GM18502 (cell line): ENCODE measurements at regions not wholly inside any gene's neighbourhood (a gene's known extent, or its start where the extent isn't known, plus 50 kb on each side); places are given as distances from the start of the nearest gene placed in this dataset.
A peak's percentile ranks its signal among the peaks of the same experiment; 100 is the strongest.
"Not testable (repeated sequence)": the region's sequence is repeated elsewhere in the genome, so short reads cannot be mapped to it uniquely, and the experiment has no call there.

Experiments
- ATAC-seq: cut with Tn5 transposase; IDR thresholded peaks from one replicate; pipeline ENCODE4 v1.9.1; 2021; ENCODE audit warnings: mild to moderate bottlenecking; ENCODE audit not compliant: unreplicated experiment, poor library complexity

GRCh38 chr7:150042281-150042680 is 168.5 kb downstream of the ATP6V0E2 start:
- ATAC-seq, result not testable (repeated sequence)

DNA sequence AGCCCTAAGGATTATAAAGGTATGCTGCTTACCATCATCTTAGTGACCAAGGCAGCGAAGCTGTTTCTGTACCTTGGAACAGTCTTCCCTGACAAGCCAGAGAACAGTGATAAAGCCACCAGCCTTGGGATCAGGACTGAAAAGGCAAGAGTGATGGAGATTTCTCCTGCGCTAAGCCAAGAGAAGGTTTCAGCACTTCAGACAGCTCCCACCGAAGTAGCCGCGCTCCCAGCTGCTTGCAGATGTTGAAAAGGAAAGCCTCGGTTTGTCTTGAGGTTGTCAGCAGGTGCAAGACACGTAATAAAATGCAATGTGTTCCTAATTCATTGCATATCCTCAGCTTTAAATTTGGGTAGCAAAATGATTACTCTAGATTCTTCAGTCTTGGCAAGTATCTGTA is 171.0 kb downstream of the ATP6V0E2 start:
- ATAC-seq, result not testable (repeated sequence)

- ATAC-seq, result not testable (repeated sequence)
Measured at GRCh38 chr7:150045596-150045995, 171.8 kb downstream of the ATP6V0E2 start.

DNA sequence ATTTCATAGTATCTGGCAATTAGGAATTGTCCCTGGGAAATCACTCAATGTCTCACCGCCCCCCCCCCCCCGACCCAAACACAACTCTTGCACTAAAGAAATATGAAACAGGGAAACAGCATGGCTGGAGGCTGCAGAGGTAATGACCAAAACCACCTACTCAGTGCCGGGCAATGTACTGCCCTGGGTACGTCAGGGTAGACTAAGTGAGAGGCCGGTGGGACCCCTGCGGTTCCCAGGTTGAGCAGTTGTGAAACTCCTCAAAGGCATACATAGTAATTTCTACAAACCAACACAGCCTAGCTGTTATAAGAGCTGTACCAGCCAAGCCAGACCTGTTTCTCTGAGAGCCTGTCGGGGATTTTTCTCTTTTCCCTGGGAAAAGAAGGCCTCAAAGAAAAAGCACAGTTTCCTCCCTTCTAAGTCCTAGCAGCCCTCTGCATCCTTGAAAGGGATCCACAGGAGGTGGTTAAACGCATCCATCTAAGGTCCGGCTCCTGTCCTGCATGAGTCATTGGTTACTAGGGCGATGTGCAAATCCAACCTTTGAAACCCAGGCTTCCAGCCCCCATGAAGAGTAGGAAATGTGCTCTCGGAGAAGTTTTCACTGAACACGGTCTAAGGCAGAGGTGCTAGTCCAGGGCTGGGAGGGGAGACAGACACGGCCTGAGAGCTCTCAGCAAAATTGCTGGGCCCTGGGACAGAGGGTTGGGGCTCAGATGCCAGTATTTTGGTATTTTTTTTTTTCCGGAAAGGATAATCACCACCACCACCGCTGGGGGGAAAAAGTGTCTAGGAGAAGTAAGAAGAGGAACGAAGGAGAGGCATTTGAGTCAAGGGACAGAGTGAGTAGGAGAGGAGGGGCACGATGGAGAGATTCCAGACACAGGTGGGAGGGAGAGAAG is 172.8 kb downstream of the ATP6V0E2 start:
- ATAC-seq, result not testable (repeated sequence)

DNA sequence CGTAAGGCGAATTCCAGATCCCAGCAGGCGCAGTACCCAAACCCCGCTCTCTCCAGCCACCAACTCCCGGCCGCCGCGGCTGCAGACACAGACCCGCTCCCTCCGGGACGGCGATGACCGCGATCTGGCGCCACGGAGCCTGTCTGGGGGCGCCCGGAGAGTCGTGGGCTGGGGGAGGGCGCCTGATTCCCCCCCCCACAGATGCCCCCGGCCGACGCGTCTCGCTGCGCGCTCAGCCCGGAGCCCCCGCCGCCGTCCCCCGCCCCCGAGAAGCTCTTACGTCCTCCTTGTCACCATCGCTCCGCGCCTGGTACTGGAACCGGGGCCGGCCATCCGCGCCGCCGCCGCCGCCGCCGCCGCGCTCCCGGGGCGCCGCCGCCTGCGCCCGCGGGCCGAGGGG is 173.6 kb downstream of the ATP6V0E2 start:
- not testable (repeated sequence) for ATAC-seq

- ATAC-seq, result not testable (repeated sequence)
Measured at GRCh38 chr7:150047772-150048171, 174.0 kb downstream of the ATP6V0E2 start.

DNA sequence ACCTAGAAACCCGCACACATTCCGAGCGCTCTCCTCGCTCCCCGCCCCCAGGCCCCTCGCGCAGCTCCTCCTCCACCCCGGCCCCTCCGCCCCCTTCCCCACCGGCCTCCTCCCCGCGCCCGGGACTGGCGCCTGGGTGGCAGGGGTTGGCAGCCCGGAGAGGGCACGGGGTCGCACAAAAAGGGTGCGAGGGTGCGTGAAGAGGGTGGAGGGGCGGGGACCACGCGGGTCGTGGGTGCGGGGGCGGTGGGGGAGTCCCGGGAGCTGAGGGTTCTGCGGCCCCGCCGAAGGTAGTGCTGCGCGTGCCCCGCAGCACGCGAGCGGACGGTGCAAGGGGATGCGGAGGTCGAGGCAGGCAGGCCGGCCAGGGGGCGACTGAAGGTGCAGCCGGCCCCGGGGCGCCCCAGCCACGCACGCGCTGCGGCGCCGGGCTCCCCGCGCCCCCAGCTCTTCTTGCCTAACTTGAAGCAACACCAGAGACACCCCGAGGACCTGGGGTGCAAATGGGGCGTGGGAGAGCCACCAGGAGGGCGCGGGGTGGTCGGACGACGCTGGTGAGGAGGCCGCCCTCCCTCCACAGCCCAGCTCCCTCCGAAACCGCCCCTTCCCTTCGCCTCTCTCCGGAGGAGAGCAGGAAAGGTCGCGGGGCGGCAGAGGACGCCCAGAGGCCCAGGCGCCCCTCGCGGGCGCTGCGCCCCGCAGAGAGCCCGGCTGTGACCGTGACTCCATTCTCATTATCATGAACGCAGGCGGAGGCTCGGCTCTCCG is 174.7 kb downstream of the ATP6V0E2 start:
- ATAC-seq, result not testable (repeated sequence)

DNA sequence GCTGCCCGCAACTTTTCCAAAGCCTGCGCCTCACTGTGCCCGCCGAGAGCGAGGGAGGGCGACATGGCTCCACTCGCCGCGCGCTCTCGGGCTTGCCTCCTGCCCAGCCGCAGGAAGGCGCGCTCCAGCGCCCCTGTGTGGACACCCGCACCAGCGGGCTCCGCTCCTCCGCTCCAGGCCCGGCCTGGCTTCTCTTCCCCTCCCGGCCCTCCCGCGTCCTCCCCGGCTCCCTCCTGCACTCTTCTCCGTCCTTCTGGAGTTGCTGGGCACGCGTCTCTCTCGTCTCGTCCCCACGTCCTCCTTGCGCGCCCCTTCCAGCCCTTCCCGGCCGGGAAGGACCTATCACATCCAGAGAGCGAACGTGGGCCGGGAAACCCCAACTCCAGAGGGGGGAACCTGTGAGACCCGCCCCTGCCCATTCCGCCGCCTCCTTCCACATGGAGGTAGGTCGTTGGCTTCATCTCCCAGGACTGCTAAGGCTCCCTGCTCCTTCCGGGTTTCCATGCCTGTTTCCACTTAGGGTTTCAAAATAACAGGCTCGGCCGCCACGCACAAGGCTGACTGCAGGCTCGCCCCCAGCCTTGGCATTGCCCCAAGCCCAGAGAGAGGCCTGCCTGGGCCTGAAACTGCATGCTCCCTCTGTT is 175.4 kb downstream of the ATP6V0E2 start:
- not testable (repeated sequence) for ATAC-seq

DNA sequence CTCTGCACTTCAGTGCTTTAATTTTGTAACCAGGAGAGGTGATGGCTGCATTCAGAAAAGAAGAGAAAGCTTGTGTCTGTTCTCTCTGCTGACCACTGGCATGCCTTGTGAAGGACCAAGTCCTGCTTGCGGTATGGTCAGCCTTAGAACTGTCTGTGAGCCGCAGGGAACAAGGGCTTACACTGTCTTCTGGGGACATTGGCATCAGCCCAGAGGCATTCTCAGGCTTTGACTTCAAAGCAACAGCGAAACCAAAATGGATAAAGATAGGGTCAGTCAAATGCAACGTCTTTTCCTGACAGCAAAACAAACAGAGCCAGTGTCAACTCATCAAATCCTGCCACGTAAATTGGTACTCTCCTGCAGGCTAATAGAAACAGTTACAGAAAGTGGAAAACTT is 179.6 kb downstream of the ATP6V0E2 start:
- not testable (repeated sequence) for ATAC-seq

DNA sequence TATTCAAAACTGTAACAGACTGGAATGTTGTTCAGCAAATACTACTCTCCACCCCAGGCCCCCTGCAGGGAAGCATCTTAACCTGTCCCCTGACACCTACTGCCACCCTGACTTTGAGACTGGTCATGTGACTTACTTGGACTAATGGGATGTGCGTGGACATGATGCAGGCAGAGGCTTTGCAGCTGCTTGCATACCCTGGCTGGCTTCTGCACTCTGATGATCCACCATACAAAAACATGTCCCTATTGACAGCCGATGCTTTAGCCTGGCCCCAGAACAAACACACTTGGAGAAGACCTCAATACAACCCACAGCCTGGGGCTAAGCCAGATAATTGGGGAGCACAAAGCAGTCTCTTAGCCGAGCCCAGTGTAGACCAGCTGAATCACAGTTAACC is 180.5 kb downstream of the ATP6V0E2 start:
- ATAC-seq, result not testable (repeated sequence)

DNA sequence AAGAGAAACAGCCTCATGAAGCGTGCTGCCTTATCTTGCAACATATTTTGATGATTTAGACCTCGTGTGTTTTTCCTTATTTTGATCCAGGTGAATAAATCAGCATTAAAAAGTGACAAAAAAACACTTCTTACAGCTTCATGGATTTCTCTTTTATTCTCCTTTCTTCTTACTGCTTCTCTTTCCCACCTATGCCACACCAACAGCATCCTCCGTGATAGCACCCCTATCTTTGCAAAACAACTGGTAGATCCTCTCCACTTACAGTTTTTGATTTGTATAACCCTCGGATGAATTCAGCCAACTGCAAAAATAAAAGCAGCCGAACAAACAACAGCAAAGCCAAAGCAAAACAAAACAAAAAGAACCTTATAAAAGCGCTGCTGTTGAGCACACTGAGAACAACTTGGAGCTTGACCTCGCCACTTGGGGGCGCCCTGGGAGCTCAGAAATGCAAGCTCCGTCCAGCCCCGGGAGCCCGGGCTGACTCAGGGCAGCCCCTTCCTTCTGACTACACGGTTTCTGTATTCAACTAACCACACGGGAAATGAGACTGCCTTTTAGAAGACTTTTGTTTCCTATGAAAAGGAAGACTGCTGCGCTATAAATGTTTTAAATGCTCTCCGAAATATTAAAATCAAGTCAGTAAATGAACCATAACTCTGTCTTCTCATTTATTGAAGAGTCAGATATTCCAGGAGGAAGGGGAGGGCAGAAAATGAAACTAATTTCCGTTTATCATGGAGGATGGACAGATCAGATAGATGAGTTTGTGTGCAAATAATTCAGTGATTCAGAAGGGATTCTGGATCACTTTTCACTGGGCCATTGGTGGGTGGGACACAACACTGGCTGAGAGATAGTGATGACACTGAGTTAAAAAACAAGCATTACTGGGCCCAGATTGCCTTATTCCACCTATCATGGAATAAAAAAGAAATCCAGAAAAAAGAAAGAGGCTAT is 186.8 kb downstream of the ATP6V0E2 start:
- peak; percentile 98 for ATAC-seq

GRCh38 chr7:150063195-150063594 is 189.4 kb downstream of the ATP6V0E2 start:
- not testable (repeated sequence) for ATAC-seq

DNA sequence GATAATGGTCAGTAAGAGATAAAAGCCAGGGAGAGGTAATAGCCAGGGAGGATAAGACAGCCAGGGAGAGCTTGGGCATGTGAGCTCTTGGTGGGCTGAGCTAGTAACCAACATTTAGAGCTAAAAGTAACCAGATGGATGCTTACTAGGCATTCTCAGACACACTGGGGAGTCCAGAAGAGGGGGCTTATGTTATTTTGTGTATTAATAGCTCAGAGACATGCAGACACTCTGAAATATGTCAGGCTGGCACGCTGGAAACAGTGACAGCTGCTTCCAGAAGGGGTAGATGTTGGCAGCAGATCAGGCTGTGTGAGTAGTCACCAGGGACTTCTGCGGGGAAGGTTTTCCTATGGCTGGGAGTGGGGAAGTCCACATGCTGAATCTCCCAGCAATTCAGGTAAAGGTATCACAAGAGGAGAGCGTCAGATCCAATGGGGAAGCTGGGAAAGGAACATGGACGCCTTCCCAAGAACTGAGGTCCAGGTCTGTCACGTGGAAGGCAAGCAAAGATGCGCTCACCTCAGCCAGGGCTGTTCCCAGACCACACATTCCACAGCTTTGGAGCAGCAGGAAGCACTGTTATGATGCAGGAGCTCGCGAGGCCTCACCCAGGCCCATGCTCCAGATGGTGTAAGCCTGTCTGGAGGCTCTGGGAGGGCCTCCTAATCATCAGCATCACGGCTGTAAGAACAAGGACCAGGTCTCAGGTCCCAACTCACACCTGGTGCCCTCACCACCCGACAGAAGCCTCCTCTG is 196.0 kb downstream of the ATP6V0E2 start:
- not testable (repeated sequence) for ATAC-seq

- ATAC-seq, result not testable (repeated sequence)
Measured at GRCh38 chr7:150077543-150077942, 203.8 kb downstream of the ATP6V0E2 start.

GRCh38 chr7:150081865-150082264 is 208.1 kb downstream of the ATP6V0E2 start:
- ATAC-seq, result not testable (repeated sequence)

DNA sequence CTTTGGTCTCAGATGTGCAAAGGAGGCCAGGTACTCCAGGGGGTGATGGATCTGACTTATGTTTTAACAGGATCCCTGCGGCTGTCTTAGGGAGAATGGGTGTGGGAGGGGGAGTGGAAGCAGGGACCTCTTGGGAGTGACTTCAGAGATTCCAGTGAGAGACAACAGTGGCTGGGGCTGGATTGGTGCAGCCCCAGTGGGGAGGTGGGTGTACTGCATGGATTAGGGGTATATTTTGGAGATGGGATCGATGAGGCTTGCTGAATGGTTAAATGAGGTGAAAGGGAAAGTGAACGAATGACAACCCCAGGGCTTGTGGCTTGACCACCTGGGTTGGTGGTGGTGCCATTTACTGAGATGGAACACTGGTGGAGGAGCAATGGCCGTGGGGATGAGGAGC is 211.0 kb downstream of the ATP6V0E2 start:
- not testable (repeated sequence) for ATAC-seq

DNA sequence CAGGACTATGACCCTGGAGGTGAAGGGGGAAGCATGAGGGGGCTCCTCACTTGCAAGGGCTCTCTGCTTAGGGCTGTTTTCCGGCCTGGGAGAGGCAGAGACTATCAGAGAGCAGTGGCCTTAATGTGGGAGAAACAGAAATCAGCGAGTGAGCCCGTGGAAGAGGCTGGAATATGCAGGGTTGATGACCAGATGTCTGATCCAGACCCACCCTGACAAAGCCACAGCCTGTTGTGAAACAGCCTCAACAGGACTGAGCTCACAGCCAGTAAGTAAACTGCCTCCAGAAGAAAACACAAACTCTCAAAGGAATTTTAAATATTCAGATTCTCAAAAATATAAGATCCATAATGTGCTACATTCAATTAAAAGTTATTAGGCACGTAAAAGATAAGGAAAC is 213.7 kb downstream of the ATP6V0E2 start:
- not testable (repeated sequence) for ATAC-seq

DNA sequence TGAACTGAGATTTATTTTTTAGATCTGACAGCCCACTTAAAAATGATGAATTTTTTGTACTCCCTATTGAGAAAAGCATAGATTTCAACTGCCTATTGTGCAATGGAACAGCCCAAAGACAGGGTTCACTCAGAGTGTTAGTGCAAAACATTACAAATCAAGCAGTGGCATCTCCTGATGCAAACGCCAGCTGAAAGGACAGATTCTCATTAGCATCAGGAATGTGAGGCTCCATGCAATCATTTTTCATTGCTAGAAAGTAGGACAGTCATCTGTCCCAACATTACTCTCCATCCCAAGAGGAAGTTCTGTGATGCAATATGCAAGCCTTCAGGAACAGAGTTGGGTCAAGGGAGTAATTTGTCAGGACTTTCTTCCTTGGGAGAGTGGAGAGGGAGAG is 215.4 kb downstream of the ATP6V0E2 start:
- ATAC-seq, result not testable (repeated sequence)

GRCh38 chr7:150090776-150091175 is 217.0 kb downstream of the ATP6V0E2 start:
- ATAC-seq, result not testable (repeated sequence)
